GM18520 (cell line): ENCODE measurements at regions not wholly inside any gene's neighbourhood (a gene's known extent, or its start where the extent isn't known, plus 50 kb on each side); places are given as distances from the start of the nearest gene placed in this dataset.
"Not testable (repeated sequence)": the region's sequence is repeated elsewhere in the genome, so short reads cannot be mapped to it uniquely, and the experiment has no call there.

Experiments
- ATAC-seq: cut with Tn5 transposase; IDR thresholded peaks from one replicate; pipeline ENCODE4 v1.9.1; 2021; ENCODE audit not compliant: unreplicated experiment

DNA sequence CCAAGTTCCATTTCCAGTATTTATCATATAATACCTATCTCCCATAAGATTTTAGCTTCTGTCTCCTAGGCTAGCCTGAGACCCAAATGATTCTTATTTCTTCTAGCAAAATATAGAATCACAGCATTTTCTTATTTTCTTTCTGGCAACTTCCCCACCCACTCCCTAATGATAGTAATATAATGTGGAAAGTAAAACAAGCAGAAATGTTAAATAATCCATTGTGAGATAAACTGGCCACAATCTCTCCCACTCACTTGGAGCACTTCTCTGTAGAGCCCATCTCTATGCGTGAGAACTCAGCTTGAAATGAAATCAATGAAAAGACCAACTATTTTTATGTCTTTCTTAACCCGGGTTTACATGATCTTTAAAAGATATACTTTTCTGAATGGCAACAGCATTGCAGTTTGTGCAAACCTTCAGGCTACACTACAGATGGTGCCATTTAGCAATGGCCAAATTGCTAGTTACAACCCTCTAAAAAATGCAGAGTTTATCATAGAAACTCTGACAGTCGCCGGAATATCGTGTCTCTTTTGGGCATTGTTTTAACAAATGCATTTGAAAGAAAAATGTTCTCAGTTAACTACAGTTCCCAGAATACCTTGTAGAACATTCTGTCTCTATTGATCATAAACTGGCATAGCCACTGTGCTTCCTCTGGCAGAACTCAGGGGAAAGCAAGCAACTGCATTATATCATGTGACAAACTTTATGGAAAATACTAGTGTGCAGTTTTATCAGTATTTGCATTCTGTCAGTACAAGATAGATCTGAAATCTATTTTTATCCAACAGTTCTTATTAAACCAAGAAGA, 1407.4 kb upstream of the ZEB2 start:
- no peak for ATAC-seq

DNA sequence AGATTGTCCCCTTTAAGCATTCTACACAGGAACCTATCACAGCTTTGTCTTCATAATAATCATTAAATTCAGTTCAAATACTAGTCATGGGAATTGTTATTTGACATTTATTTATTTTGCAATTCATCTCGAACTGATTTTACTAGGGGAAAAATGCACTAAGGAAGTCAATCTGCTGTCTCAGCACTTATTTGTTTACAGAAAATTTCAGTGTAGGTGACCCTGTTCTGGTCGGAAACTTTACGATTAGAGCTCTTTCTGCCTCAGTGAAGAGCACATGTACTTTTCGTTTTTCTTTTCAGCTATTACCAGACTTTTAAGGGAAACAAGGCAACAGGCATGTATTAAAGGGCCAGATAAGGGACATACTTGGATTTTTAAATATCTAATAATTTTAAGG, 1405.7 kb upstream of the ZEB2 start:
- no peak for ATAC-seq

DNA sequence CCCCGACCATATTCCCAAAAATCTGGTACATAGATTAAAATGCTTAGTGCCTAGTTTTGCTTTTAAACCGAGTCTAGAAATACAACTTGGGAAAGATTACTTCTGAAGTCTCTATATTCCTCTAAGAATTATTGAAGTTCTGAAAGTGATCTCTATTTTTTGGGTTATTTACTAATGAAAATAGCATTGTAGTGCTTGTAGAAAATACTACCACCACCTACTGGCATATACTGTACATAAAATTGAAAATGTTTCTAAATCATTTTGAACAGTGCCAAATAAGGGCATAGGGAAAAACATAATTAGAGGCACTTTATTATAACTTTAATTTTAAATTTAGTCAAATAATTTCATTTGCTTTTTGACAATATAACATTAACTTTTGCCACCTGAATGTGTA, 1399.6 kb upstream of the ZEB2 start:
- ATAC-seq: no peak

DNA sequence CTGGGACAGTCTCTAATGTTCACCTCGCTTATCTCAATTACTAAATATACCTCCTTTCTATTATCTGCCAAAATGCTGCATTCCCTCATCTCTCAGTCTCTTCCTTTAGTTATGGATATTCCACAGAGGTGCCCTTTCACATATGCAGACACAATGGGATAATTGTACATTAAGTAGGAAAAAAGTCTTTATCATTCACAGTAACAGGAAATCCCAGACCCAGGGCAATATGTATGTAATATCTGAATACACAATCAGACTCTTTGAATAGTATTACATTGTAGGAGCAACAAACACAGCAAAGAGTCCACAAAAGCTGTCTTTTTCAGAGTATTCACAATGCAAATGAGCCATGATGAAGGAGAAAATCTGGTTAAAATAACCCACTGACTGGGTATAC, 1399.0 kb upstream of the ZEB2 start:
- ATAC-seq: no peak

DNA sequence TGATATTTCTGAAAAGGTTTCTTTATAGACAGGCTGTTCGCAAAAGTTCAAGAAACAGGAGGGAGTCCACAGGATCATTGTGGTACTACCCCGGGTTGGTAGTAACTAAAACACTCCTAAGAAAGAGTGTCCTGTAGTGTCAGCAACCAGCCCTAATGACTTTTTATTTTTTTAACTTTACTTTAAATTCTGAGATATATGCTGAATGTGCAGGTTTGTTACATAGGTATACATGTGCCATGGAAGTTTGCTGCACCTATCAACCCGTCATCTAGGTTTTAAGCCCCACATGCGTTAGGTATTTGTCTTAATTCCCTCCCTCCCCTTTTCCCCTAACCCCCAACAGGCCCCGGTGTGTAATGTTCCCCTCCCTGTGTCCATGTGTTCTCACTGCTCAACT, 1396.9 kb upstream of the ZEB2 start:
- no peak for ATAC-seq

DNA sequence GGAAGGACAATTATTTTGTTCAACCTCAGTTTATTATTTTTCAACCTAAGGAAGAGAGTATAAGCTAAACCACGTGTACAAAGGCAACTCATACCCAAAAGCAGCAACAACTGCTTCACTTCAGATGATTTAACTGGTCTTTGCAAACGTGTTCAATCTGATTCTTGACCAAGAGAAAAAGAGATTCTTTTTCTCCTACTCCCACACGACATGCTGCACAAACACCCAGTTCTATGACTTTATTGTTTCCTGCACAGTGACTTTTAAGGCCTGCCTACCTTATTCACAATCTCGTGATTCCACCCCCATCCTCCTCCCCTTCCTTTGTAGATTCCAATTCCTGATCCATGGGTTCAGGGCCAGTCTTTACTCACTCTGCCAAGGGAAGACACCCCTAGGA, 1394.8 kb upstream of the ZEB2 start:
- ATAC-seq: no peak

DNA sequence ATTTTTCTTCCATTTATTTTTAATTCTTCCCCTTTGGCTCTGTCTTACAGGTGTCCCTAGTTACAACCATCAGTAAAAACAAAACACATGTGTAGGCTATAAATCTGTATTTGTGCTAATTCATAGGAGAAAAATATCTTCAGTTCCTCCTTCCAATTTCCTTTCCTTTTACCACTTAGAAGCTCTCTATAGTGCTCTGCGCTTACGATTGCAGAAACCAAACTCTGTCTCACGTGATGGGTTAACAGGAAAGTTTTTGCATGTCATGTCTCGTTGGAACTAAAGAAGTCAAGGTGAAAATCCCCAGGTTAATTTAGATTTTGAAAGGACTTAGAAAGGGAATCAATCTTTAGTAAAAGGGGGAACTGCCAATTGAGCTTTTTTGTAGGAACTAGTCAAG, 1390.5 kb upstream of the ZEB2 start:
- no peak for ATAC-seq

DNA sequence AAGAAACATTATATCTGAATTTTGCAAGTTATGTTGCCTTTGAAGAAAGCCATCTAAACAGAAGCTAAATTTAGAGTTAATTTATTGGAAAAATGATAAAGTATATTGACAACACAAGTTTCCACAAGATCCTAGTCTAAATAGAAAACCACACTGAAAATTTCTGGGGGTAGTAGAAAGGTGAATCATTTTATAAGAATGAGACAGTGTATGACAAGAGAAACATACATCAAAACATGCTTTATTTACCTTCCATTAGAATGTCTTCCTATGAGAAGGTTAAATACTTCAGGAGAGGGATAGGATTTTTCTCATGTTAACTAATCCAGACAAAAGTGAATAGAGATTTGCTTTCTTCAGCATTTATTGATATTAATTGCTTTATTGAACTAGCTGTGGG, 1389.8 kb upstream of the ZEB2 start:
- no peak for ATAC-seq

DNA sequence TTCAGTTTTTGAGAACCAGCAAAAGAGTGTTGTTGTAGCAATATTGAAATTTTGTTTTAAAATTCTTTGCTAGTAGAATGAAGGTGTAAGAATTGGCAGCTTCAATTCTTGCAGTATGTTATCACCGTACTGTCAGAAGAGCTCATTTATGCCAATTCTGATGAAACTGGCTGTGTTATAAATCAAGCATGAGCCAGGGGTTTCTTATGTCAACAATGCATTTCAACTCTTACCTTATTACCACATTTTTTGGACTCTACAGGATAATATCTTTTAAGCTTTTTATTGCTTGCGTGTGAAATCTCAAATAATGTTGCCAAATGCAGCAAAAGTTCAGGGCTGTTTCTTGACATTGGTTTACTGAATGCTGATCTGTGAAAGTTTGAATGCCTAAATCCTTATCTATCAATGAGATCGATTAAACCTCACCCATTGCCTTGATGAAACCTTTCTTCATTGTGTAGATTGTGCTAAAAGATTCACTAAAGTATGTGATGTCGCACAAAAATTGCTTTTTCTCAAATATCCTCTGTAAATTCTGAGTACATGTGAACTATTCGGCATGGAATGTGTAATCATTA, 1389.3 kb upstream of the ZEB2 start:
- ATAC-seq: no peak

DNA sequence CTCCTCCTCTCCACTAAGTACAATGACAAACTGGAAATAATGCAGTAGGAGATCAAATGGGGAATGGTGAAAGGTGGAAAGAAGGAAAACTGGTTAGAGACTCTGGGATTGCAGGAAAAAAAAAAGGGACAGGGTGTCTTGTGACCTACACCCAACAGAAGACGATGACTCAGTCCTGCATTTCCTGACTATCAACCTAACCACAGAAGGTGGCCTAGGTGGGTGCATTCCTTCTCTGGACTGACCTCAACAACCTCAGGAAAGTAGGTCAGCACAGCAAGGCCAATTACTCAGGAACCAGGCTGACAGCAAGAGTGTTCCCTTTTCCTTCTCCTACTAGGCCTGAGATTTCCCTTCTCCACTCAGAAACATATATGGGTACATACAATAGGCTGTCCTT, 1386.4 kb upstream of the ZEB2 start:
- ATAC-seq: no peak

DNA sequence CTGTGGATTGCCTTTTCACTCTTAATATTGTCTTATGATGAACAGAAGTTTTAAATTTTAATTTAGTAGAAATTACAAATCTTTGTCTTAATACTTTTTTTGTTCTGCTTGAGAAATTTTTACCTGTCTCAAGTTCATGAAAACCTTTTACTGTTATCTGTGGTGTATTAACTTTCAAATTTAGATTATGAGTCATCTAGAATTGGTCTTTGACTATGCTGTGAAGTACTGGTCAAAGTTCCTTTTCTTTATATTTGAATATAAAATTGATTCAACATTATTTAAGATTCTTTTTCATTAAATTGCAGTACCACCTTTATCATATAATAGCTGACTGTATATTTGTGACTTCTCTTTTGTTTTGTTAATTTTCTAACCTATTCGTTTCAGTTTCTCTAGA, 1385.5 kb upstream of the ZEB2 start:
- ATAC-seq: no peak

DNA sequence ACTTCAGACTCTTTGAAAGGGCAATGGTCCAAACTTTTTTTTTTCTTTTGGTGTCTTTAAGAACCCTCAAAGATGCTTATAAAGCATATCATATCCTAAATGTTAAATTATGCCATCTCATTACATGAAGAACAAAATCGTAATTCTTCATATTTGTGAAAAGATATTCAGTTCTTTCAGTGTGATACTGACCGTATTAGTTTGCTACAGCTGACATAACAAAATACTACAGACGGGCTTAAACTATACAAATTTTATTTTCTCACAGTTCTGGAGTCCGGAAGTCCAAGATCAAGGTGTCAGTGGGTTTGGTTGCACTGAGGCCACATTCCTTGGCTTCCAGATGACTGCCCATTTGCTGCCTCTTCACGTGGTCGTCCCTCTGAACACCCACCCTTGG, 1377.2 kb upstream of the ZEB2 start:
- no peak for ATAC-seq

DNA sequence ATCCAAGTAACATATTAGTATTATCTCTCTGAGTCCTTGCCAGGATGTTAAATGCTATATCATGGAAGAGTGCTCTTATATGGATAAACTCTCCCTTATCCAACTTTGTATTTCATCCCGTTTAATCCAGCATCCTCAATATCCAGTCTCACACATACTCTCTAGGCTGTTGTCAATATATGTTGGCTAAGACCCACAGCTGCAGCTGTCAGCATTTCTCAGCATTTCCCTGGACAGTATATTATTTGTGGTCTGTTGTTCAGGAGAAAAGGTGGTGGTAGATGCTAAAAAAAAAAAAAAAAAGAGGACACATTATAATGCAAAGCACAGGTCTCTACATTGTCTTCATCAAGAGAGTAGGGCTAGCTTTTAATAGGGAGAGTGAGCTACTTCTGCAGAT, 1368.0 kb upstream of the ZEB2 start:
- ATAC-seq: no peak

DNA sequence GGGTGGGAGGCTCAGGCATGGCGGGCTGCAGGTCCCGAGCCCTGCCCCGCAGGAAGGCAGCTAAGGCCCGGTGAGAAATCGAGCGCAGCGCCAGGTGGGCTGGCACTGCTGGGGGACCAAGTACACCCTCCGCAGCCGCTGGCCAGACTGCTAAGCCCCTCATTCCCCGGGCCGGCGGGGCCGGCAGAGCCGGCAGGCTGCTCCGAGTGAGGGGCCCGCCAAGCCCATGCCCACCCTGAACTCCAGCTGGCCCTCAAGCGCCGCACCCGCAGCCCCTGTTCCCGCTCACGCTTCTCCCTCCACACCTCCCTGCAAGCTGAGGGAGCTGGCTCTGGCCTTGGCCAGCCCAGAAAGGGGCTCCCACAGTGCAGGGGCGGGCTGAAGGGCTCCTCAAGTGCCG, 1361.1 kb upstream of the ZEB2 start:
- ATAC-seq: not testable (repeated sequence)

DNA sequence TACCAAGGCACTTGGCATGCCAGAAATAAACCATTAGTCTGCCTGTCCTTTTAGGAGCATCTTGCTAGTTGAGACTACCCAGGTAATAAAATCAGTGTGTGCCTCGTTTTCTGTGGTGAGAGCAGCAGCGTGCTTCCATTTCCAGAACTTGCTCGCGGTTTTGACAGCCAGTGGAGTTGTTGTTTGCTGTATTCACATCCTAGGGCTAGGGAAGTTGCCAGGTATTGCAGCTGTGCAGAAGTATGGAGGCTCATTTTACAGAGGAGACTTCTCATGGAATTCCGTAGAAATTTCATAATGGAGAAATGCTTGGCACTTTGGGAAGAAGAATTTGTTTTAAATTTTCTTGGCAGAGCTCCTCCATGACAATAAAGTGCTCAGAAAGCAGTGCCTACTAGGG, 1355.1 kb upstream of the ZEB2 start:
- ATAC-seq: no peak

DNA sequence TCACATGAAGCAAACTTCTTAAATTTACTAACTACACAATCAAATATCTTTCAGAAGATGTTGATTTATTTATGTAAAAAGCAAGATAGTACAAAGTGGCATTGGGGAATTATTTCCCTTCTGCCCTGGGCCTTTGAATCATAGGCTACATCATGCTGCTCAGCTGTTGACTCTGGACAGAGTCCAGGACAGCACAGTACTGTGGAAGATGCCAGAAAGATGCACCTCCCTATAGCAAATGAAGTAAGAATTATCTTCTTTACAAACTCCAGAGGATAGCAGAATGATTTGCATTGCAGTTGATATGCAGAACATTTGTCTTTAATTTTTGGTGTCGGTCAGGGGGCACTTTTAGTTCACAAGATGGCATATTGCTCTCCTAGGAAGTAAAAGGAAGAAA, 1354.5 kb upstream of the ZEB2 start:
- no peak for ATAC-seq

DNA sequence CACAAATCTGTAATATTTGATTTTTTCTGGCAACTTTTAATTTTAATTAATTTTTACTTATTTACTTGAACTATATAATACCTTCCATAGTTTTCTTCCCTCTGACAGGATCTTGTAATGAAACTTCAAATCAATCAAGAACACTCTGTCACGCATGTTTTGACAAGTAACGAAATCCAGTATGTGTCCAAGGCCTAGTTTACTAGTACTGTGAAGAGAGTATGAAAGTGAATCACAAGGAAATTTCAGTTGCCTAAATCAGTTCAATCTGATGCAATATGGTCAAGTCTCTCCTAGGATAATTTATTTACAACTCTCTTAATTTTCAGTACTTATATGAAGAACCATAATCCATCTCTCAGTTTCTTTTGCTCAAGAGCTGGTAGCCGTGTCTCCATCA, 1344.6 kb upstream of the ZEB2 start:
- ATAC-seq: no peak

DNA sequence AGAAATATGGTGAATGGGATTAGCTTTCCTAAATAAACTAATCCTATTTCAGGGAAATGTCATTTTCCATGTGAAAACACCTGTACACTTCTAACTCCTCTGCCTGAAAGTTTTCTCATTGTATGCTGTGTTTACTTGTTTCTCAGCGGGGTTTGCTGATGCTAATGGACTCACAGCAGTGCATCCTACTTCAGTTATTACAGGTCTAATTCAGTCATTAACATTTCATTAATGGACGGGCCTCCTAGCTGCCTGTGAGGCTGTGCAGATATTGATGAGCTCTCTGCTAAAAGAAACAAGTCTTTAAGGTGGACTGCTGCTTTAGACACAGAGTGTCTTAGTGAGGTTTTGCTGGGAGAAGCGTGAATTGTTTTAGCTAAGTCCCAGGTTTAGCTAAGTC, 1342.0 kb upstream of the ZEB2 start:
- ATAC-seq: no peak

DNA sequence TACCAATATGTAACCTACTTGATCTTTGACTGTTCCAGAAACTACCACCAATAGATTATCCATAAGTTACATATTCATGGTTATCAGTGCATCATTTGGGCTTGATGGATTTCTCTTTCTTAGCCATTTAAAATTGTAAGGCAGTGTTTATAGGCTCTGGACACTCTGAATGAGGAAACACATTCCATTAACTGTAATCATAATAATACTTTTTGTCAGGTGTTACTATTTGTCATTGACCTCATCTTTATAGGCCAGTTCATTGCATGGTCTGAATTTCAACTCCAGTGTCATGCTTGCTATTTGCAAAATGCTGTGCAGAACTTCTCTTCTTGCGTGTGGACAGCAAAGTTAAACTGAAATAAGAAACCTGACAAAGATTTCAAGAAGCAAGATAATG, 1340.2 kb upstream of the ZEB2 start:
- no peak for ATAC-seq

DNA sequence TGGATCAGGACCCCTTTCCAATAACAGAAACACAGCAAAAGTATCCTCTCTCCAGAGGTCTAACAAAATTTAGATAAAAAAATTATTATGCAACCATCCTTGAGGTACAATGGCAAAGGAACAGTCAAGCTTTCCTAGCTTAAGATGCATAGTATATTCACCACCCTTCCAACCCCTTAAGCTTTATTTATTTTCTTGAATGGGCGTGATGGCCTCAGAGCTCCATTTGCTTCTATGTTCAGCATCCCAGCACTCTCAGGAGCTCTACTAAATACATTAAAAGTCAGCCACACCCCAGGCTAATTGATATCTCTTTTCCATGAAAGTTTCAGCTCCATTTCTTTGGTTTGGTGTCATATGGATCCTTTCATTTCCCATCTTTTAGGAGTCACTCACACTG, 1335.2 kb upstream of the ZEB2 start:
- no peak for ATAC-seq

DNA sequence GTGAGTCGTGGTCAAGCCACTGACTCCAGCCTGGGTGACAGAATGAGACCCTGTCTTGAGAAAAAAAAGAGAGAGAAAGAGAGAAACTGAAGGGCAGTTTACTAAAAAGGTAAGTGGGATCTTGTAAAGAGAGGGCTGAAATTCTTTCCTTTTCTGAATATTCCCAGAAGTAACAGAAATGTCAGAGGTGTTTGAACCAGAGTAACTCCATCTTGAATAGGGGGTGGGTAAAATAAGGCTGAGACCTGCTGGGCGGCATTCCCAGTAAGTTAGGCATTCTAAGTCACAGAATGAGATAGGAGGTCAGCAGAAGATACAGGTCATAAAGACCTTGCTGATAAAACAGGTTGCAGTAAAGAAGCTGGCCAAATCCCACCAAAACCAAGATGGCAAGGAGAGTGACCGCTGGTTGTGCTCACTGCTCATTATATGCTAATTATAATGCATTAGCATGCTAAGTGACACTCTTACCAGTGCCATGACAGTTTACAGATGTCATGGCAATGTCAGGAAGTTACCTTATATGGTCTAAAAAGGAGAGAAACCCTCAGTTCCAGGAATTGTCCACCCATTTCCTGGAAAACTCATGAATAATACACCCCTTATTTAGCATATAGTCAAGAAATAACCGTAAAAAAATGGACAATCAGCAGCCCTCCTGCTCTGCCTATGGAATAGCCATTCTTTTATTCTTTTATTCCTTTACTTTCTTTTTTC, 1334.3 kb upstream of the ZEB2 start:
- ATAC-seq: no peak

DNA sequence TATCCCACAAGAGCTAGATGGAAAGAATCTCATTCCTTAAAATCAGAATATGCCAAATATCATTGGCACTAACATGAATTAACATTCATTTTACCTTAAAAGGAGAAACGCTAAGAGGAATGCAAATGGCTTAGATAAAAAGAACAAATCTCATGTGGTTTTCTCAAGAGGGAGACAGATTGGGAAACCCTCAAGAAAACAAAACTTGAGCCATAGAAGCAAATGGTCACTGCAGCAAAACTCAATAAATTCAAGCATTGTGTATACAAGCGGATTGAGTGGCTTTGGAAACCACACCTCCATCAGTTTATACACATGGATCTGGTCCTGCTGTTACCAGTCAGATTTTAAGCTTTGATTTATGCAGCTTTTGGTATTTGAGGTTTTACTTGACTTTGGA, 1331.8 kb upstream of the ZEB2 start:
- no peak for ATAC-seq
